Astrocyte (in vitro differentiated cells and primary cell): ENCODE measurements at regions not wholly inside any gene's neighbourhood (a gene's known extent, or its start where the extent isn't known, plus 50 kb on each side); places are given as distances from the start of the nearest gene placed in this dataset.

Experiments used
- DNase-seq: peaks from one replicate; pipeline ENCODE4 v3.0.0-alpha.2; 2010; ENCODE audit warnings: low read depth
- FAIRE-seq: peaks from 2 replicates; lab custom pipeline; 2011; peaks lifted over from hg19 to GRCh38; lab: Jason Lieb, UNC
- H2AFZ ChIP-seq: 2 replicates; pipeline ENCODE4 v1.6.0; 2012; ENCODE audit warnings: low read depth, low read length, inconsistent platforms
- H3K27ac ChIP-seq: 2 replicates; pipeline ENCODE4 v1.5.1; 2011; ENCODE audit warnings: low read depth, low read length, inconsistent platforms
- H3K27me3 ChIP-seq: 2 replicates; pipeline ENCODE4 v1.6.0; 2011; ENCODE audit warnings: low read length, inconsistent platforms; ENCODE audit not compliant: insufficient read depth
- H3K36me3 ChIP-seq: 2 replicates; pipeline ENCODE4 v1.5.1; 2011; ENCODE audit warnings: low read length, inconsistent platforms; ENCODE audit not compliant: insufficient read depth
- H3K4me1 ChIP-seq: 2 replicates; pipeline ENCODE4 v1.5.1; 2011; ENCODE audit warnings: low read length, inconsistent platforms; ENCODE audit not compliant: insufficient read depth
- H3K4me2 ChIP-seq: 2 replicates; pipeline ENCODE4 v1.6.0; 2012; ENCODE audit warnings: low read length, inconsistent platforms
- H3K4me3 ChIP-seq: 2 replicates; pipeline ENCODE4 v1.5.1; 2011; ENCODE audit warnings: low read depth, mild to moderate bottlenecking, low read length, inconsistent platforms; ENCODE audit not compliant: insufficient read depth
- H3K79me2 ChIP-seq: 2 replicates; pipeline ENCODE4 v1.6.0; 2012; ENCODE audit warnings: mild to moderate bottlenecking, low read length, inconsistent platforms; ENCODE audit not compliant: insufficient read depth
- H3K9ac ChIP-seq: 2 replicates; pipeline ENCODE4 v1.6.0; 2012; ENCODE audit warnings: mild to moderate bottlenecking, low read length, inconsistent platforms
- H3K9me3 ChIP-seq: 2 replicates; pipeline ENCODE4 v1.5.1; 2012; ENCODE audit warnings: low read depth, mild to moderate bottlenecking, low read length, inconsistent platforms; ENCODE audit not compliant: insufficient read depth
- H4K20me1 ChIP-seq: 2 replicates; pipeline ENCODE4 v1.6.0; 2012; ENCODE audit warnings: low read length, inconsistent platforms; ENCODE audit not compliant: insufficient read depth
- H3K27ac Mint-ChIP-seq: one replicate; pipeline ENCODE4 v1.8.0; 2021; ENCODE audit warnings: mild to moderate bottlenecking, mixed read lengths; ENCODE audit not compliant: unreplicated experiment
- H3K27me3 Mint-ChIP-seq: one replicate; pipeline ENCODE4 v1.8.0; 2021; ENCODE audit warnings: low read depth, mixed read lengths; ENCODE audit not compliant: unreplicated experiment
- H3K36me3 Mint-ChIP-seq: one replicate; pipeline ENCODE4 v1.8.0; 2021; ENCODE audit warnings: low read depth, mixed read lengths; ENCODE audit not compliant: unreplicated experiment
- H3K4me1 Mint-ChIP-seq: one replicate; pipeline ENCODE4 v1.8.0; 2021; ENCODE audit warnings: low read depth, mixed read lengths; ENCODE audit not compliant: unreplicated experiment
- H3K4me3 Mint-ChIP-seq: one replicate; pipeline ENCODE4 v1.8.0; 2021; ENCODE audit warnings: mild to moderate bottlenecking, moderate library complexity, mixed read lengths; ENCODE audit not compliant: unreplicated experiment
- H3K9me3 Mint-ChIP-seq: one replicate; pipeline ENCODE4 v1.8.0; 2021; ENCODE audit warnings: mild to moderate bottlenecking, mixed read lengths; ENCODE audit not compliant: unreplicated experiment
- CTCF ChIP-seq: IDR thresholded peaks from 2 replicates; pipeline ENCODE4 v1.5.1; 2011; ENCODE audit warnings: low read depth, mild to moderate bottlenecking, inconsistent platforms, low read length, moderate library complexity; ENCODE audit not compliant: insufficient read depth
- EZH2 ChIP-seq: IDR thresholded peaks from 2 replicates; pipeline ENCODE4 v1.6.1; 2012; ENCODE audit warnings: mild to moderate bottlenecking, low read length, inconsistent platforms; ENCODE audit not compliant: insufficient read depth

- no peak overlapping the region for H2AFZ ChIP-seq
- no peaks in the 10 kb centered on the region for H3K27me3 ChIP-seq
- Mint-ChIP-seq H3K27ac (no peak overlapping the region), H3K9me3 (peaks cover 14% of the 10 kb centered on the region), H3K27me3 (no peaks in the 10 kb centered on the region), H3K4me1 (peaks cover 5% of the 10 kb centered on the region), H3K36me3 (peaks cover 12% of the 10 kb centered on the region), H3K4me3 (no peak overlapping the region)
- no peaks in the 10 kb centered on the region for H3K36me3 ChIP-seq
- H4K20me1 ChIP-seq, result no peaks in the 10 kb centered on the region
- no peak for TF ChIP-seq CTCF
- TF ChIP-seq EZH2, result no peak
- H3K9ac ChIP-seq, result no peak overlapping the region
- H3K4me2 ChIP-seq, result no peak overlapping the region
- H3K27ac ChIP-seq, result no peak overlapping the region
- H3K4me1 ChIP-seq, result peaks cover 5% of the 10 kb centered on the region
- H3K79me2 ChIP-seq, result no peaks in the 10 kb centered on the region
- DNase-seq (no peak), FAIRE-seq (no peak)
- no peak overlapping the region for H3K4me3 ChIP-seq
- no peaks in the 10 kb centered on the region for H3K9me3 ChIP-seq
Observed at GRCh38 chr10:6333086-6333485, 130.4 kb downstream of the PFKFB3 start.

- Mint-ChIP-seq H3K9me3 (peaks cover 14% of the 10 kb centered on the region), H3K4me1 (peaks cover 5% of the 10 kb centered on the region), H3K27ac (no peak overlapping the region), H3K4me3 (no peak overlapping the region), H3K27me3 (no peaks in the 10 kb centered on the region), H3K36me3 (peaks cover 12% of the 10 kb centered on the region)
- TF ChIP-seq CTCF (no peak), EZH2 (no peak)
- H3K36me3 ChIP-seq, result no peaks in the 10 kb centered on the region
- no peak overlapping the region for H3K4me3 ChIP-seq
- no peak overlapping the region for H2AFZ ChIP-seq
- H4K20me1 ChIP-seq, result no peaks in the 10 kb centered on the region
- no peak overlapping the region for H3K4me2 ChIP-seq
- peaks cover 5% of the 10 kb centered on the region for H3K4me1 ChIP-seq
- no peaks in the 10 kb centered on the region for H3K27me3 ChIP-seq
- H3K27ac ChIP-seq, result no peak overlapping the region
- no peaks in the 10 kb centered on the region for H3K79me2 ChIP-seq
- no peaks in the 10 kb centered on the region for H3K9me3 ChIP-seq
- H3K9ac ChIP-seq, result no peak overlapping the region
- DNase-seq (no peak), FAIRE-seq (no peak)
Observed at GRCh38 chr10:6333973-6334372, 131.2 kb downstream of the PFKFB3 start.

GRCh38 chr10:6336016-6336415 is 133.3 kb downstream of the PFKFB3 start:
- Histone ChIP-seq H3K79me2 (no peaks in the 10 kb centered on the region), H2AFZ (no peak overlapping the region), H3K27ac (no peak overlapping the region), H3K9me3 (no peaks in the 10 kb centered on the region), H3K27me3 (no peaks in the 10 kb centered on the region), H4K20me1 (no peaks in the 10 kb centered on the region), H3K36me3 (no peaks in the 10 kb centered on the region), H3K4me1 (peaks cover 5% of the 10 kb centered on the region), H3K4me3 (no peak overlapping the region), H3K4me2 (no peak overlapping the region), H3K9ac (no peak overlapping the region)
- no peak for TF ChIP-seq CTCF
- no peak for TF ChIP-seq EZH2
- H3K9me3 Mint-ChIP-seq, result peaks cover 15% of the 10 kb centered on the region
- no peaks in the 10 kb centered on the region for H3K27me3 Mint-ChIP-seq
- no peak for DNase-seq
- no peak overlapping the region for H3K27ac Mint-ChIP-seq
- peaks cover 10% of the 10 kb centered on the region for H3K36me3 Mint-ChIP-seq
- H3K4me1 Mint-ChIP-seq, result peaks cover 5% of the 10 kb centered on the region
- FAIRE-seq, result no peak
- H3K4me3 Mint-ChIP-seq, result no peak overlapping the region
